ENCODE measurements at regions not wholly inside any gene's neighbourhood (a gene's known extent, or its start where the extent isn't known, plus 50 kb on each side); places are given as distances from the start of the nearest gene placed in this dataset.

- TF ChIP-seq POLR2A (IDR thresholded peaks at IDR 0.05; ENCODE audit: low read length) (no peak), GATA1 (IDR thresholded peaks at IDR 0.05; ENCODE audit: low read depth, low read length) (no peak)
Measured at GRCh38 chr2:57180042-57180567, 866.5 kb upstream of the VRK2 start.

Measured in erythroblast (primary cell).